Skeletal muscle tissue (tissue), 3 donors: ENCODE measurements at regions not wholly inside any gene's neighbourhood (a gene's known extent, or its start where the extent isn't known, plus 50 kb on each side); places are given as distances from the start of the nearest gene placed in this dataset.

Source experiments
- H3K27ac ChIP-seq: one replicate; pipeline ENCODE4 v1.7.0; 2013; ENCODE audit warnings: mild to moderate bottlenecking, low read depth, low read length, inconsistent platforms
- H3K27me3 ChIP-seq, 3 donors: one replicate each; pipeline ENCODE4 v1.7.0; 2013; ENCODE audit warnings: low read length in 3 of 3; ENCODE audit not compliant: control insufficient read depth in 3 of 3, insufficient read depth in 3 of 3
- H3K36me3 ChIP-seq, 3 donors: one replicate each; pipeline ENCODE4 v1.7.0; 2013; ENCODE audit warnings: low read length in 3 of 3; ENCODE audit not compliant: control insufficient read depth in 3 of 3, insufficient read depth in 3 of 3
- H3K4me1 ChIP-seq, 3 donors: one replicate each; pipeline ENCODE4 v1.7.0; 2013; ENCODE audit warnings: low read length in 3 of 3, mild to moderate bottlenecking in 3 of 3; ENCODE audit not compliant: control insufficient read depth in 3 of 3, insufficient read depth in 3 of 3
- H3K4me3 ChIP-seq, 3 donors: one replicate each; pipeline ENCODE4 v1.7.0; 2013; ENCODE audit warnings: low read length in 3 of 3
- H3K9ac ChIP-seq, 3 donors: one replicate each; pipeline ENCODE4 v1.7.0; 2013; ENCODE audit warnings: low read length in 3 of 3, mild to moderate bottlenecking in 3 of 3, moderate library complexity in 2 of 3, low read depth in 1 of 3
- H3K9me3 ChIP-seq, 3 donors: one replicate each; pipeline ENCODE4 v1.7.0; 2013; ENCODE audit warnings: low read length in 3 of 3; ENCODE audit not compliant: control insufficient read depth in 3 of 3
- donor health status: Osteomylitis.

GRCh38 chr7:1325646-1326510 is 93.2 kb downstream of the UNCX start:
- Histone ChIP-seq H3K27ac (no peak overlapping the region), H3K27me3 (peaks cover 53 to 68% (median 63%) of the 10 kb centered on the region in 3 donors), H3K36me3 (no peaks in the 10 kb centered on the region), H3K4me1 (no peaks in the 10 kb centered on the region), H3K9me3 (no peaks in the 10 kb centered on the region), H3K9ac (no peak overlapping the region), H3K4me3 (no peak overlapping the region)

GRCh38 chr7:1326511-1326785 is 93.8 kb downstream of the UNCX start:
- no peaks in the 10 kb centered on the region for H3K36me3 ChIP-seq
- H3K9ac ChIP-seq, result no peak overlapping the region
- peaks cover 54 to 68% (median 62%) of the 10 kb centered on the region in 3 donors for H3K27me3 ChIP-seq
- no peak overlapping the region for H3K27ac ChIP-seq
- H3K9me3 ChIP-seq, result no peaks in the 10 kb centered on the region
- H3K4me3 ChIP-seq, result no peak overlapping the region
- H3K4me1 ChIP-seq, result no peaks in the 10 kb centered on the region

- Histone ChIP-seq H3K27me3 (peaks cover 41 to 62% (median 48%) of the 10 kb centered on the region in 3 donors), H3K4me1 (no peaks in the 10 kb centered on the region)
Measured at GRCh38 chr7:1329261-1329660, 96.6 kb downstream of the UNCX start.

GRCh38 chr7:1329966-1330800 is 97.5 kb downstream of the UNCX start:
- Histone ChIP-seq H3K27ac (no peak overlapping the region), H3K9me3 (no peaks in the 10 kb centered on the region), H3K36me3 (no peaks in the 10 kb centered on the region), H3K4me1 (no peaks in the 10 kb centered on the region), H3K4me3 (no peak overlapping the region), H3K9ac (no peak overlapping the region), H3K27me3 (peaks cover 41 to 53% (median 45%) of the 10 kb centered on the region in 3 donors)

More at GRCh38 chr7:1329261-1329660, 96.6 kb downstream of the UNCX start:
- Histone ChIP-seq H3K9me3 (no peaks in the 10 kb centered on the region), H3K27ac (no peak overlapping the region), H3K4me3 (no peak overlapping the region), H3K9ac (no peak overlapping the region), H3K36me3 (no peaks in the 10 kb centered on the region)

- H3K36me3 ChIP-seq, result no peaks in the 10 kb centered on the region
- H3K27ac ChIP-seq, result no peak overlapping the region
- no peak overlapping the region for H3K4me3 ChIP-seq
- H3K4me1 ChIP-seq, result no peaks in the 10 kb centered on the region
- H3K9me3 ChIP-seq, result no peaks in the 10 kb centered on the region
- peaks cover 35 to 46% (median 42%) of the 10 kb centered on the region in 3 donors for H3K27me3 ChIP-seq
- H3K9ac ChIP-seq, result no peak overlapping the region
Measured at GRCh38 chr7:1330801-1331425, 98.2 kb downstream of the UNCX start.

- Histone ChIP-seq H3K9me3 (no peaks in the 10 kb centered on the region), H3K9ac (no peak overlapping the region), H3K27ac (no peak overlapping the region), H3K4me3 (no peak overlapping the region), H3K4me1 (no peaks in the 10 kb centered on the region), H3K27me3 (peaks cover 31 to 42% (median 39%) of the 10 kb centered on the region in 3 donors), H3K36me3 (no peaks in the 10 kb centered on the region)
Measured at GRCh38 chr7:1331561-1332467, 99.1 kb downstream of the UNCX start.

GRCh38 chr7:1336509-1336908 is 103.8 kb downstream of the UNCX start:
- no peaks in the 10 kb centered on the region for H3K9me3 ChIP-seq
- H3K27me3 ChIP-seq, result peaks cover 22 to 38% (median 26%) of the 10 kb centered on the region in 3 donors
- no peaks in the 10 kb centered on the region for H3K36me3 ChIP-seq
- H3K27ac ChIP-seq, result no peak overlapping the region
- H3K4me3 ChIP-seq, result no peak overlapping the region
- H3K4me1 ChIP-seq, result no peaks in the 10 kb centered on the region
- no peak overlapping the region for H3K9ac ChIP-seq

- Histone ChIP-seq H3K9ac (no peak overlapping the region), H3K27me3 (peaks cover 19 to 26% (median 22%) of the 10 kb centered on the region in 3 donors), H3K9me3 (no peaks in the 10 kb centered on the region), H3K27ac (no peak overlapping the region), H3K36me3 (no peaks in the 10 kb centered on the region), H3K4me1 (no peaks in the 10 kb centered on the region), H3K4me3 (no peak overlapping the region)
Measured at GRCh38 chr7:1339611-1340010, 106.9 kb downstream of the UNCX start.

- peaks cover 19 to 28% (median 25%) of the 10 kb centered on the region in 3 donors for H3K27me3 ChIP-seq
- H3K9me3 ChIP-seq, result no peaks in the 10 kb centered on the region
- no peaks in the 10 kb centered on the region for H3K36me3 ChIP-seq
Measured at GRCh38 chr7:1340031-1340430, 107.4 kb downstream of the UNCX start.

More at GRCh38 chr7:1340031-1340430, 107.4 kb downstream of the UNCX start:
- Histone ChIP-seq H3K4me3 (no peak overlapping the region), H3K4me1 (no peaks in the 10 kb centered on the region), H3K9ac (no peak overlapping the region), H3K27ac (no peak overlapping the region)
